OCI-LY7 (cell line): ENCODE measurements at regions not wholly inside any gene's neighbourhood (a gene's known extent, or its start where the extent isn't known, plus 50 kb on each side); places are given as distances from the start of the nearest gene placed in this dataset.

Experiments
- BruUV-seq: library from RNA; stranded (reverse); fragments of 400-500 nt; replicated peaks from 2 replicates; lab custom pipeline; 2021; lab: Mats Ljungman, UMichigan
- CTCF ChIA-PET: fragments of 300-600 bp; sonication (Branson Sonifier 250); formaldehyde crosslinking; loops from one replicate; lab custom pipeline; 2022; ENCODE audit warnings: antibody characterized with exemption; ENCODE audit not compliant: unreplicated experiment; lab: Charles Lee
- POLR2A ChIA-PET: fragments of 300-600 bp; sonication (Branson Sonifier 250); formaldehyde crosslinking; loops from one replicate; lab custom pipeline; 2022; ENCODE audit warnings: antibody characterized with exemption; lab: Charles Lee
- DNase-seq: peaks from one replicate; pipeline ENCODE4 v3.0.0-alpha.2; 2015; ENCODE audit warnings: low spot score
- H2AFZ ChIP-seq: fragments of 200-600 bp; sonication (generic), shearing (Covaris generic); 2 replicates; pipeline ENCODE4 v1.6.1; 2014; ENCODE audit warnings: mild to moderate bottlenecking, antibody characterized with exemption, low read length, moderate library complexity
- H3K27ac ChIP-seq: fragments of 200-600 bp; sonication (generic); 2 replicates; pipeline ENCODE4 v1.5.1; 2014; ENCODE audit warnings: mixed run types, low read depth, mild to moderate bottlenecking, moderate library complexity, low read length, inconsistent platforms; ENCODE audit not compliant: poor library complexity, severe bottlenecking
- H3K36me3 ChIP-seq: fragments of 200-600 bp; sonication (generic); 2 replicates; pipeline ENCODE4 v1.6.1; 2014; ENCODE audit warnings: mild to moderate bottlenecking, antibody characterized with exemption, low read length, moderate library complexity, mixed read lengths; ENCODE audit not compliant: insufficient read depth
- H3K4me1 ChIP-seq: fragments of 200-600 bp; sonication (generic); 2 replicates; pipeline ENCODE4 v1.5.1; 2014; ENCODE audit warnings: mild to moderate bottlenecking, low read length; ENCODE audit not compliant: insufficient read depth, poor library complexity, severe bottlenecking
- H3K4me2 ChIP-seq: fragments of 200-600 bp; sonication (generic); 2 replicates; pipeline ENCODE4 v1.6.1; 2014; ENCODE audit warnings: mild to moderate bottlenecking, low read length
- H3K4me3 ChIP-seq: fragments of 200-600 bp; sonication (generic); 2 replicates; pipeline ENCODE4 v1.5.1; 2014; ENCODE audit warnings: mild to moderate bottlenecking, low read depth, low read length; ENCODE audit not compliant: poor library complexity, severe bottlenecking
- H3K79me2 ChIP-seq: fragments of 200-600 bp; sonication (generic); 2 replicates; pipeline ENCODE4 v1.6.1; 2016; ENCODE audit warnings: low read depth, mild to moderate bottlenecking, low read length, moderate library complexity, mixed read lengths; ENCODE audit not compliant: insufficient read depth
- H3K9me2 ChIP-seq: fragments of 200-600 bp; sonication (generic); 2 replicates; pipeline ENCODE4 v1.6.1; 2016; ENCODE audit warnings: mild to moderate bottlenecking, low read length, mixed read lengths; ENCODE audit not compliant: insufficient read depth
- H3K9me3 ChIP-seq: fragments of 200-600 bp; sonication (generic); 2 replicates; pipeline ENCODE4 v1.6.1; 2014; ENCODE audit warnings: mild to moderate bottlenecking, mixed run types, low read length, mixed read lengths
- H4K20me1 ChIP-seq: fragments of 200-600 bp; sonication (generic); 2 replicates; pipeline ENCODE4 v1.6.1; 2014; ENCODE audit warnings: mild to moderate bottlenecking, antibody characterized with exemption, low read length, moderate library complexity, mixed read lengths; ENCODE audit not compliant: insufficient read depth
- CTCF ChIP-seq: fragments of 200-600 bp; sonication (generic); conservative IDR thresholded peaks from 2 replicates; pipeline ENCODE4 v1.5.1; 2014; ENCODE audit warnings: mild to moderate bottlenecking, antibody characterized with exemption, low read length, moderate library complexity, mixed read lengths
- EZH2phosphoT487 ChIP-seq: fragments of 200-600 bp; sonication (generic); IDR thresholded peaks from 2 replicates; pipeline ENCODE4 v1.6.1; 2018; ENCODE audit warnings: low read depth, borderline replicate concordance, mild to moderate bottlenecking, mixed run types, antibody characterized with exemption, low read length, moderate library complexity, mixed read lengths
- intact Hi-C: fragments of 100-400 bp; cut with micrococcal nuclease; formaldehyde crosslinking; loops from one replicate; pipeline ENCODE4 v1.10.0; 2022; ENCODE audit not compliant: unreplicated experiment

- Histone ChIP-seq H3K9me2 (no peaks in the 10 kb centered on the region), H3K4me2 (no peak overlapping the region), H4K20me1 (no peaks in the 10 kb centered on the region), H3K79me2 (no peaks in the 10 kb centered on the region), H2AFZ (no peak overlapping the region), H3K4me3 (no peak overlapping the region), H3K27ac (no peak overlapping the region), H3K4me1 (no peaks in the 10 kb centered on the region), H3K9me3 (no peaks in the 10 kb centered on the region), H3K36me3 (no peaks in the 10 kb centered on the region)
- ChIA-PET CTCF (no interaction called here), POLR2A (no interaction called here)
- BruUV-seq: no TSS peak
- intact Hi-C loops: no loop called here
- DNase-seq: no peak
- no peak for TF ChIP-seq CTCF
- no peak for TF ChIP-seq EZH2phosphoT487
These were observed 201.0 kb upstream of the MAMLD1 start for GRCh38 chrX:150162141-150162540.

GRCh38 chrX:150163221-150163930 is 199.7 kb upstream of the MAMLD1 start:
- ChIA-PET CTCF (no interaction called here), POLR2A (no interaction called here)
- DNase-seq: no peak
- Histone ChIP-seq H3K79me2 (no peaks in the 10 kb centered on the region), H4K20me1 (no peaks in the 10 kb centered on the region), H2AFZ (no peak overlapping the region), H3K27ac (no peak overlapping the region), H3K9me3 (no peaks in the 10 kb centered on the region), H3K4me2 (no peak overlapping the region), H3K4me1 (no peaks in the 10 kb centered on the region), H3K9me2 (no peaks in the 10 kb centered on the region), H3K4me3 (no peak overlapping the region), H3K36me3 (no peaks in the 10 kb centered on the region)
- BruUV-seq: no TSS peak
- TF ChIP-seq EZH2phosphoT487: no peak
- no peak for TF ChIP-seq CTCF
- intact Hi-C loops: no loop called here

GRCh38 chrX:150163956-150164726 is 199.0 kb upstream of the MAMLD1 start:
- BruUV-seq: no TSS peak
- Histone ChIP-seq H3K4me2 (no peak overlapping the region), H3K4me1 (no peaks in the 10 kb centered on the region), H3K4me3 (no peak overlapping the region), H3K9me2 (no peaks in the 10 kb centered on the region), H3K9me3 (no peaks in the 10 kb centered on the region), H3K36me3 (no peaks in the 10 kb centered on the region), H3K79me2 (no peaks in the 10 kb centered on the region), H2AFZ (no peak overlapping the region), H3K27ac (no peak overlapping the region), H4K20me1 (no peaks in the 10 kb centered on the region)
- POLR2A ChIA-PET: no interaction called here
- no peak for DNase-seq
- CTCF ChIA-PET: no interaction called here
- intact Hi-C loops: no loop called here
- TF ChIP-seq CTCF (no peak), EZH2phosphoT487 (no peak)
